PC-9 (cell line): ENCODE measurements at regions not wholly inside any gene's neighbourhood (a gene's known extent, or its start where the extent isn't known, plus 50 kb on each side); places are given as distances from the start of the nearest gene placed in this dataset.

Experiments used
- CTCF ChIP-seq: fragments of 200-600 bp; sonication (generic); conservative IDR thresholded peaks from 2 replicates; pipeline ENCODE4 v1.6.1; 2017; ENCODE audit warnings: mixed run types, antibody characterized with exemption, mild to moderate bottlenecking, moderate library complexity
- EZH2 ChIP-seq: fragments of 200-600 bp; sonication (generic); IDR thresholded peaks from 2 replicates; pipeline ENCODE4 v1.8.0; 2017; ENCODE audit warnings: antibody characterized with exemption, low read depth

GRCh38 chr11:92053216-92053615 is 171.4 kb upstream of the FAT3 start:
- TF ChIP-seq CTCF: no peak
- TF ChIP-seq EZH2: no peak
